ENCODE measurements at regions not wholly inside any gene's neighbourhood (a gene's known extent, or its start where the extent isn't known, plus 50 kb on each side); places are given as distances from the start of the nearest gene placed in this dataset.

DNA sequence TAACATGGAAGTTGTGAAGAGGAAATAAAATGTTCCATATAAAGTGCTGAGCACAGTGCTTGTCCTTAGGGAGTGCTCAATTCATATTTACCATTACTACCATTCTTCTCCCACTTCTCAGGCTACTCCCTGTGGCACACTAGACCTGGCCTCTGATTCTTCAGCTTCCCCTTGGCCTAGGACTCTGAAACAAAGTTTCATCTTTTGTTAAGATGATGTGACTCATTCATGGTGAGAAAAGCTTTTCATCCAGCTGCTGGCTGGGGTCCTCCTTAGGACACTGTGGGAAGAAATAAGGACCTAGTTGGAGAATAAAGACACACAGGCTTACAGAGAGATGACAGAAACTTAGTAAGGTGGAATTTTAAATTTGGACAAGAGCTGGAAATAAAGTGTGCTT is 314.8 kb downstream of the CDC5L start:
- TF ChIP-seq ZNF514 (tag by site-specific recombination; IDR thresholded peaks at IDR 0.05) (no peak), ZFP3 (tag by site-specific recombination; IDR thresholded peaks at IDR 0.05; ENCODE audit: low read depth) (no peak), ZNF211 (tag by site-specific recombination; IDR thresholded peaks at IDR 0.05; ENCODE audit: low read depth) (no peak), ZNF423 (tag by site-specific recombination; IDR thresholded peaks at IDR 0.05) (no peak), ZNF626 (tag by site-specific recombination; IDR thresholded peaks at IDR 0.05) (no peak), ZNF426 (tag by site-specific recombination; IDR thresholded peaks at IDR 0.05) (no peak), ZNF776 (tag by site-specific recombination; IDR thresholded peaks at IDR 0.05; ENCODE audit: borderline replicate concordance) (no peak), ZNF501 (tag by site-specific recombination; IDR thresholded peaks at IDR 0.05) (no peak), MZF1 (tag by site-specific recombination; IDR thresholded peaks at IDR 0.05; ENCODE audit: borderline replicate concordance) (no peak), ZNF837 (tag by site-specific recombination; IDR thresholded peaks at IDR 0.05) (no peak), ZSCAN16 (tag by site-specific recombination; IDR thresholded peaks at IDR 0.05) (no peak), ZNF391 (tag by site-specific recombination; IDR thresholded peaks at IDR 0.05; ENCODE audit: borderline replicate concordance, low read depth) (no peak)
- TF ChIP-seq, protein P1, sequence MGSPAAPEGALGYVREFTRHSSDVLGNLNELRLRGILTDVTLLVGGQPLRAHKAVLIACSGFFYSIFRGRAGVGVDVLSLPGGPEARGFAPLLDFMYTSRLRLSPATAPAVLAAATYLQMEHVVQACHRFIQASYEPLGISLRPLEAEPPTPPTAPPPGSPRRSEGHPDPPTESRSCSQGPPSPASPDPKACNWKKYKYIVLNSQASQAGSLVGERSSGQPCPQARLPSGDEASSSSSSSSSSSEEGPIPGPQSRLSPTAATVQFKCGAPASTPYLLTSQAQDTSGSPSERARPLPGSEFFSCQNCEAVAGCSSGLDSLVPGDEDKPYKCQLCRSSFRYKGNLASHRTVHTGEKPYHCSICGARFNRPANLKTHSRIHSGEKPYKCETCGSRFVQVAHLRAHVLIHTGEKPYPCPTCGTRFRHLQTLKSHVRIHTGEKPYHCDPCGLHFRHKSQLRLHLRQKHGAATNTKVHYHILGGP (tag by site-specific recombination; IDR thresholded peaks at IDR 0.05) = no peak
- TF ChIP-seq, protein P2, sequence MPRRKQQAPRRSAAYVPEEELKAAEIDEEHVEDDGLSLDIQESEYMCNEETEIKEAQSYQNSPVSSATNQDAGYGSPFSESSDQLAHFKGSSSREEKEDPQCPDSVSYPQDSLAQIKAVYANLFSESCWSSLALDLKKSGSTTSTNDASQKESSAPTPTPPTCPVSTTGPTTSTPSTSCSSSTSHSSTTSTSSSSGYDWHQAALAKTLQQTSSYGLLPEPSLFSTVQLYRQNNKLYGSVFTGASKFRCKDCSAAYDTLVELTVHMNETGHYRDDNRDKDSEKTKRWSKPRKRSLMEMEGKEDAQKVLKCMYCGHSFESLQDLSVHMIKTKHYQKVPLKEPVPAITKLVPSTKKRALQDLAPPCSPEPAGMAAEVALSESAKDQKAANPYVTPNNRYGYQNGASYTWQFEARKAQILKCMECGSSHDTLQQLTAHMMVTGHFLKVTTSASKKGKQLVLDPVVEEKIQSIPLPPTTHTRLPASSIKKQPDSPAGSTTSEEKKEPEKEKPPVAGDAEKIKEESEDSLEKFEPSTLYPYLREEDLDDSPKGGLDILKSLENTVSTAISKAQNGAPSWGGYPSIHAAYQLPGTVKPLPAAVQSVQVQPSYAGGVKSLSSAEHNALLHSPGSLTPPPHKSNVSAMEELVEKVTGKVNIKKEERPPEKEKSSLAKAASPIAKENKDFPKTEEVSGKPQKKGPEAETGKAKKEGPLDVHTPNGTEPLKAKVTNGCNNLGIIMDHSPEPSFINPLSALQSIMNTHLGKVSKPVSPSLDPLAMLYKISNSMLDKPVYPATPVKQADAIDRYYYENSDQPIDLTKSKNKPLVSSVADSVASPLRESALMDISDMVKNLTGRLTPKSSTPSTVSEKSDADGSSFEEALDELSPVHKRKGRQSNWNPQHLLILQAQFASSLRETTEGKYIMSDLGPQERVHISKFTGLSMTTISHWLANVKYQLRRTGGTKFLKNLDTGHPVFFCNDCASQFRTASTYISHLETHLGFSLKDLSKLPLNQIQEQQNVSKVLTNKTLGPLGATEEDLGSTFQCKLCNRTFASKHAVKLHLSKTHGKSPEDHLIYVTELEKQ (tag by site-specific recombination; IDR thresholded peaks at IDR 0.05; ENCODE audit: borderline replicate concordance) = no peak
- TF ChIP-seq, protein P3, sequence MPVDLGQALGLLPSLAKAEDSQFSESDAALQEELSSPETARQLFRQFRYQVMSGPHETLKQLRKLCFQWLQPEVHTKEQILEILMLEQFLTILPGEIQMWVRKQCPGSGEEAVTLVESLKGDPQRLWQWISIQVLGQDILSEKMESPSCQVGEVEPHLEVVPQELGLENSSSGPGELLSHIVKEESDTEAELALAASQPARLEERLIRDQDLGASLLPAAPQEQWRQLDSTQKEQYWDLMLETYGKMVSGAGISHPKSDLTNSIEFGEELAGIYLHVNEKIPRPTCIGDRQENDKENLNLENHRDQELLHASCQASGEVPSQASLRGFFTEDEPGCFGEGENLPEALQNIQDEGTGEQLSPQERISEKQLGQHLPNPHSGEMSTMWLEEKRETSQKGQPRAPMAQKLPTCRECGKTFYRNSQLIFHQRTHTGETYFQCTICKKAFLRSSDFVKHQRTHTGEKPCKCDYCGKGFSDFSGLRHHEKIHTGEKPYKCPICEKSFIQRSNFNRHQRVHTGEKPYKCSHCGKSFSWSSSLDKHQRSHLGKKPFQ (tag by site-specific recombination; IDR thresholded peaks at IDR 0.05) = no peak
- TF ChIP-seq, protein P4, sequence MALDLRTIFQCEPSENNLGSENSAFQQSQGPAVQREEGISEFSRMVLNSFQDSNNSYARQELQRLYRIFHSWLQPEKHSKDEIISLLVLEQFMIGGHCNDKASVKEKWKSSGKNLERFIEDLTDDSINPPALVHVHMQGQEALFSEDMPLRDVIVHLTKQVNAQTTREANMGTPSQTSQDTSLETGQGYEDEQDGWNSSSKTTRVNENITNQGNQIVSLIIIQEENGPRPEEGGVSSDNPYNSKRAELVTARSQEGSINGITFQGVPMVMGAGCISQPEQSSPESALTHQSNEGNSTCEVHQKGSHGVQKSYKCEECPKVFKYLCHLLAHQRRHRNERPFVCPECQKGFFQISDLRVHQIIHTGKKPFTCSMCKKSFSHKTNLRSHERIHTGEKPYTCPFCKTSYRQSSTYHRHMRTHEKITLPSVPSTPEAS (tag by site-specific recombination; IDR thresholded peaks at IDR 0.05) = no peak
- Histone ChIP-seq H3K4me1 (ENCODE audit: control insufficient read depth, insufficient read depth, low read length) (no peaks in the 10 kb centered on the region), H3K36me3 (ENCODE audit: control insufficient read depth in 2 of 2, insufficient read depth in 1 of 2, low read length in 2 of 2) (no peaks in the 10 kb centered on the region), H3K9me3 (ENCODE audit: control insufficient read depth, insufficient read depth, low read depth, low read length) (no peaks in the 10 kb centered on the region), H3K27ac (ENCODE audit: extremely low read depth, low read depth, low read length) (no peak overlapping the region), H3K4me3 (ENCODE audit: low read depth, low read length) (no peak overlapping the region)
- POLR2A ChIA-PET = no interaction called here
- CTCF ChIA-PET = interaction anchor here (2.4 kb wide), 1 partner anchor 46 kb away, joined by 8 read pairs; no protein-coding TSS in a partner anchor

DNA sequence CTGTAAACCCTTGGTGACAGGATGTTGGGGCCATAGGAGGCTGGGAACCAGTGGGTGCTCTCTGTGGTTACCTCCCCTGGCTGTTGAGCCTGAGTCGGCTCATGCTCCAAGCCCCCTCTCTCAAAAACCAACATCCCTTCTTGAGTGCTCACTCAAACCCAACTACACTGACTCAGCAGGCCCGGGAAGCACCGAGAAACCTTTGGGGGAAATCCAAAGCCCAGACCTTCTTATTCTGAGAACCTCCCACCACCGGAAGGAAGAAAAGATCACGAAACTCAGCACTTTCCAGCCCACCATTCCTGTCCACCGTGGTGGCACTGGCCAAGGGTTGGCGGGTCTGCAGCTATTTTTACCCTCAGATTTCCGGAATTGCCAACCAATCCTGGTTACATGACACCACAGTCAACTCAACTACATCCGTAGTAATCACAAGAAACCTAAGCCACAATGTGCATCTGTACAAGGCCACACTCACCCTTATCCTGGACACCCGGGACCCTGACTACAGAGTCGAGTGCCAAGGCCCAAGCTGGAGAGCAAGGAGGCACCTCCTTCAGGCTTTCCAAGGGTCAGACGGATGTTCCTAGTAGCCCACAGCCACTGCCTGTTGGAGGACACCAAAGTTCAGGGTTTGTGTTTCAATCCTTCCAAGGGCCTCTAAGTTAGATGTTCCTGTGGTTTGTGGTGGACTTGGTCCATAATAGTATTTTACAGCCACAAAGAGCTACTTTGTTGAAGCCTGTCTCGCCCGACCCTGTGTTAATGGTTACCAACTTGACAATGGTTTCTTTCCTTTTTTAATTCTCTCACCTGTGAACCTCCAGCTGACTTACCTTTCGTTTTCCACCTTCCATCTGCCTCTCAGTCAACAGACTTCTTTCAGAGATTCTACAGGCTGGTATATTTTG is 317.0 kb downstream of the CDC5L start:
- ChIA-PET CTCF (interaction anchor here (0.9 to 1.6 kb wide), 2 partner anchors 11 to 45 kb away, joined by 3 read pairs; no protein-coding TSS in a partner anchor), POLR2A (no interaction called here)
- H3K27ac ChIP-seq (ENCODE audit: extremely low read depth, low read depth, low read length) = no peak overlapping the region
- H3K9me3 ChIP-seq (ENCODE audit: control insufficient read depth, insufficient read depth, low read depth, low read length) = no peaks in the 10 kb centered on the region
- no peaks in the 10 kb centered on the region for H3K4me1 ChIP-seq (ENCODE audit: control insufficient read depth, insufficient read depth, low read length)
- H3K4me3 ChIP-seq (ENCODE audit: low read depth, low read length) = no peak overlapping the region
- H3K36me3 ChIP-seq (ENCODE audit: control insufficient read depth in 2 of 2, insufficient read depth in 1 of 2, low read length in 2 of 2) = no peaks in the 10 kb centered on the region
- TF ChIP-seq SP2 (tag by site-specific recombination; IDR thresholded peaks at IDR 0.05) = no peak
- no peak for TF ChIP-seq ZNF132 (tag by site-specific recombination; IDR thresholded peaks at IDR 0.05; ENCODE audit: borderline replicate concordance)
- TF ChIP-seq ZNF239 (tag by site-specific recombination; IDR thresholded peaks at IDR 0.05) = no peak
- TF ChIP-seq ZNF391 (tag by site-specific recombination; IDR thresholded peaks at IDR 0.05; ENCODE audit: borderline replicate concordance, low read depth) = no peak
- no peak for TF ChIP-seq OSR2 (tag by site-specific recombination; IDR thresholded peaks at IDR 0.05)
- no peak for TF ChIP-seq ZNF19 (tag by site-specific recombination; IDR thresholded peaks at IDR 0.05; ENCODE audit: low read depth)
- TF ChIP-seq, protein P5, sequence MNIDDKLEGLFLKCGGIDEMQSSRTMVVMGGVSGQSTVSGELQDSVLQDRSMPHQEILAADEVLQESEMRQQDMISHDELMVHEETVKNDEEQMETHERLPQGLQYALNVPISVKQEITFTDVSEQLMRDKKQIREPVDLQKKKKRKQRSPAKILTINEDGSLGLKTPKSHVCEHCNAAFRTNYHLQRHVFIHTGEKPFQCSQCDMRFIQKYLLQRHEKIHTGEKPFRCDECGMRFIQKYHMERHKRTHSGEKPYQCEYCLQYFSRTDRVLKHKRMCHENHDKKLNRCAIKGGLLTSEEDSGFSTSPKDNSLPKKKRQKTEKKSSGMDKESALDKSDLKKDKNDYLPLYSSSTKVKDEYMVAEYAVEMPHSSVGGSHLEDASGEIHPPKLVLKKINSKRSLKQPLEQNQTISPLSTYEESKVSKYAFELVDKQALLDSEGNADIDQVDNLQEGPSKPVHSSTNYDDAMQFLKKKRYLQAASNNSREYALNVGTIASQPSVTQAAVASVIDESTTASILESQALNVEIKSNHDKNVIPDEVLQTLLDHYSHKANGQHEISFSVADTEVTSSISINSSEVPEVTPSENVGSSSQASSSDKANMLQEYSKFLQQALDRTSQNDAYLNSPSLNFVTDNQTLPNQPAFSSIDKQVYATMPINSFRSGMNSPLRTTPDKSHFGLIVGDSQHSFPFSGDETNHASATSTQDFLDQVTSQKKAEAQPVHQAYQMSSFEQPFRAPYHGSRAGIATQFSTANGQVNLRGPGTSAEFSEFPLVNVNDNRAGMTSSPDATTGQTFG (tag by site-specific recombination; IDR thresholded peaks at IDR 0.05; ENCODE audit: borderline replicate concordance) = no peak
- no peak for TF ChIP-seq ZNF292 (tag by site-specific recombination; IDR thresholded peaks at IDR 0.05; ENCODE audit: borderline replicate concordance, low read depth)
- TF ChIP-seq ZNF350 (tag by site-specific recombination; IDR thresholded peaks at IDR 0.05) = no peak
